Stimulated activated CD8-positive, alpha-beta memory T cell treated with anti-CD3 and anti-CD28 coated beads, Interleukin-2, amount 100 ng/mL, for 48 hours (primary cell): ENCODE measurements at regions not wholly inside any gene's neighbourhood (a gene's known extent, or its start where the extent isn't known, plus 50 kb on each side); places are given as distances from the start of the nearest gene placed in this dataset.

ENCODE experiments used
- DNase-seq, 2 donors: peaks; one replicate each; pipeline ENCODE4 v3.0.0-alpha.2; 2020; ENCODE audit warnings: low read depth in 2 of 2

- no peak for DNase-seq
Measured at GRCh38 chr13:83333614-83334388, 548.5 kb downstream of the SLITRK1 start.

GRCh38 chr13:83332751-83333150 is 549.5 kb downstream of the SLITRK1 start:
- no peak for DNase-seq

GRCh38 chr13:83327091-83327490 is 555.2 kb downstream of the SLITRK1 start:
- DNase-seq: no peak

GRCh38 chr13:83325125-83325853 is 557.0 kb downstream of the SLITRK1 start:
- DNase-seq: no peak

- DNase-seq: no peak
Measured at GRCh38 chr13:83311886-83312577, 570.2 kb downstream of the SLITRK1 start.

- DNase-seq: no peak
Measured at GRCh38 chr13:83298617-83299016, 583.7 kb downstream of the SLITRK1 start.

GRCh38 chr13:83297586-83298290 is 584.5 kb downstream of the SLITRK1 start:
- no peak for DNase-seq

- no peak for DNase-seq
Measured at GRCh38 chr13:83295686-83296085, 586.6 kb downstream of the SLITRK1 start.

GRCh38 chr13:83286737-83287136 is 595.5 kb downstream of the SLITRK1 start:
- DNase-seq: no peak

- no peak for DNase-seq
Measured at GRCh38 chr13:83281654-83282053, 600.6 kb downstream of the SLITRK1 start.

- DNase-seq: no peak
Measured at GRCh38 chr13:83274679-83275078, 607.6 kb downstream of the SLITRK1 start.

- no peak for DNase-seq
Measured at GRCh38 chr13:83272652-83273240, 609.5 kb downstream of the SLITRK1 start.

- DNase-seq: no peak
Measured at GRCh38 chr13:83272076-83272475, 610.2 kb downstream of the SLITRK1 start.

- no peak for DNase-seq
Measured at GRCh38 chr13:83265279-83265678, 617.0 kb downstream of the SLITRK1 start.

- no peak for DNase-seq
Measured at GRCh38 chr13:83248751-83249150, 633.5 kb downstream of the SLITRK1 start.

GRCh38 chr13:83232626-83233025 is 649.6 kb downstream of the SLITRK1 start:
- DNase-seq: no peak

GRCh38 chr13:83229574-83230305 is 652.5 kb downstream of the SLITRK1 start:
- no peak for DNase-seq

GRCh38 chr13:83223546-83223945 is 658.7 kb downstream of the SLITRK1 start:
- no peak for DNase-seq

GRCh38 chr13:83221813-83222241 is 660.4 kb downstream of the SLITRK1 start:
- no peak for DNase-seq

GRCh38 chr13:83221256-83221655 is 661.0 kb downstream of the SLITRK1 start:
- DNase-seq: no peak

- no peak for DNase-seq
Measured at GRCh38 chr13:83220241-83220640, 662.0 kb downstream of the SLITRK1 start.
